Breast epithelium (tissue), 3 donors: ENCODE measurements at regions not wholly inside any gene's neighbourhood (a gene's known extent, or its start where the extent isn't known, plus 50 kb on each side); places are given as distances from the start of the nearest gene placed in this dataset.

ENCODE experiments used
- POLR2A ChIP-seq: fragments of 450-650 bp; IDR thresholded peaks from one replicate; pipeline ENCODE4 v1.6.1; 2016; ENCODE audit warnings: antibody characterized with exemption, mild to moderate bottlenecking, moderate library complexity
- POLR2AphosphoS5 ChIP-seq, 3 donors: sonication (generic); formaldehyde crosslinking; IDR thresholded peaks; one replicate each; pipeline ENCODE4 v1.6.1; 2017; ENCODE audit warnings: antibody characterized with exemption in 3 of 3
- TF ChIP-seq, protein P1 (sequence below), 3 donors: fragments of 450-650 bp; IDR thresholded peaks; one replicate each; pipeline ENCODE4 v1.5.1; 2016 to 2017; ENCODE audit warnings: antibody characterized with exemption in 3 of 3, mild to moderate bottlenecking in 3 of 3, moderate library complexity in 3 of 3

GRCh38 chr11:38282718-38283117 lies 1684.7 kb upstream of the RAG2 start:
- TF ChIP-seq, protein P1, sequence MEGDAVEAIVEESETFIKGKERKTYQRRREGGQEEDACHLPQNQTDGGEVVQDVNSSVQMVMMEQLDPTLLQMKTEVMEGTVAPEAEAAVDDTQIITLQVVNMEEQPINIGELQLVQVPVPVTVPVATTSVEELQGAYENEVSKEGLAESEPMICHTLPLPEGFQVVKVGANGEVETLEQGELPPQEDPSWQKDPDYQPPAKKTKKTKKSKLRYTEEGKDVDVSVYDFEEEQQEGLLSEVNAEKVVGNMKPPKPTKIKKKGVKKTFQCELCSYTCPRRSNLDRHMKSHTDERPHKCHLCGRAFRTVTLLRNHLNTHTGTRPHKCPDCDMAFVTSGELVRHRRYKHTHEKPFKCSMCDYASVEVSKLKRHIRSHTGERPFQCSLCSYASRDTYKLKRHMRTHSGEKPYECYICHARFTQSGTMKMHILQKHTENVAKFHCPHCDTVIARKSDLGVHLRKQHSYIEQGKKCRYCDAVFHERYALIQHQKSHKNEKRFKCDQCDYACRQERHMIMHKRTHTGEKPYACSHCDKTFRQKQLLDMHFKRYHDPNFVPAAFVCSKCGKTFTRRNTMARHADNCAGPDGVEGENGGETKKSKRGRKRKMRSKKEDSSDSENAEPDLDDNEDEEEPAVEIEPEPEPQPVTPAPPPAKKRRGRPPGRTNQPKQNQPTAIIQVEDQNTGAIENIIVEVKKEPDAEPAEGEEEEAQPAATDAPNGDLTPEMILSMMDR (IDR thresholded peaks at IDR 0.05) = no peak
- TF ChIP-seq POLR2A = no peak
- TF ChIP-seq POLR2AphosphoS5 (IDR thresholded peaks at IDR 0.05) = no peak
